Liver (tissue), 8 donors: ENCODE measurements at regions not wholly inside any gene's neighbourhood (a gene's known extent, or its start where the extent isn't known, plus 50 kb on each side); places are given as distances from the start of the nearest gene placed in this dataset.

ENCODE experiments used
- DNase-seq: peaks from one replicate; pipeline ENCODE4 v3.0.0-alpha.2; 2017; ENCODE audit warnings: low spot score
- H3K27ac ChIP-seq, 2 donors: one replicate each; pipeline ENCODE4 v1.7.0; 2013; ENCODE audit warnings: inconsistent platforms in 2 of 2, low read length in 2 of 2, control low read depth in 1 of 2, low read depth in 1 of 2, mild to moderate bottlenecking in 1 of 2
- H3K27me3 ChIP-seq, 4 donors: one replicate each; pipeline versions ENCODE4 v1.6.1 to v1.7.0; 2013; ENCODE audit warnings: low read length in 3 of 4, inconsistent platforms in 1 of 4, mild to moderate bottlenecking in 1 of 4, moderate library complexity in 1 of 4; ENCODE audit not compliant: control insufficient read depth in 4 of 4, insufficient read depth in 4 of 4
- H3K36me3 ChIP-seq, 4 donors: one replicate each; pipeline versions ENCODE4 v1.6.1 to v1.7.0; 2013; ENCODE audit warnings: low read length in 3 of 4, mild to moderate bottlenecking in 3 of 4, low read depth in 1 of 4, moderate library complexity in 1 of 4; ENCODE audit not compliant: control insufficient read depth in 4 of 4, insufficient read depth in 3 of 4
- H3K4me1 ChIP-seq, 4 donors: one replicate each; pipeline versions ENCODE4 v1.6.1 to v1.7.0; 2013; ENCODE audit warnings: low read length in 3 of 4, mild to moderate bottlenecking in 3 of 4, moderate library complexity in 1 of 4; ENCODE audit not compliant: control insufficient read depth in 4 of 4, insufficient read depth in 4 of 4
- H3K4me3 ChIP-seq, 3 donors: one replicate each; pipeline versions ENCODE4 v1.6.1 to v1.7.0; 2013; ENCODE audit warnings: low read length in 3 of 3, control low read depth in 1 of 3, low read depth in 1 of 3, mild to moderate bottlenecking in 1 of 3
- H3K9ac ChIP-seq, 2 donors: one replicate each; pipeline ENCODE4 v1.7.0; 2013; ENCODE audit warnings: low read length in 2 of 2, mild to moderate bottlenecking in 2 of 2, moderate library complexity in 2 of 2, control low read depth in 1 of 2, low read depth in 1 of 2
- H3K9me3 ChIP-seq, 4 donors: one replicate each; pipeline versions ENCODE4 v1.6.1 to v1.7.0; 2013; ENCODE audit warnings: low read length in 3 of 4; ENCODE audit not compliant: control insufficient read depth in 4 of 4
- ATF3 ChIP-seq: IDR thresholded peaks from 2 replicates; pipeline ENCODE4 v1.6.1; 2016; ENCODE audit warnings: antibody characterized with exemption
- CTCF ChIP-seq: fragments of 150-350 bp; IDR thresholded peaks from 2 replicates; pipeline ENCODE4 v1.5.1; 2017; ENCODE audit warnings: improper control_type of control experiment, low read depth, low read length; ENCODE audit not compliant: missing input control
- EGR1 ChIP-seq, 2 donors: IDR thresholded peaks; 2 replicates each; pipeline ENCODE4 v1.6.1; 2016 to 2018; ENCODE audit warnings: antibody characterized with exemption in 2 of 2, low read depth in 2 of 2
- FOXA1 ChIP-seq: IDR thresholded peaks from 2 replicates; pipeline ENCODE4 v1.6.1; 2016; ENCODE audit warnings: antibody characterized with exemption
- FOXA2 ChIP-seq: IDR thresholded peaks from 2 replicates; pipeline ENCODE4 v1.6.1; 2016; ENCODE audit warnings: antibody characterized with exemption
- GABPA ChIP-seq, 2 donors: IDR thresholded peaks in 1 of 2; conservative IDR thresholded peaks in 1 of 2; 2 replicates each; pipeline ENCODE4 v1.6.1; 2016; ENCODE audit warnings: antibody characterized with exemption in 2 of 2, mild to moderate bottlenecking in 1 of 2, moderate library complexity in 1 of 2
- HNF4A ChIP-seq, 2 donors: conservative IDR thresholded peaks; 2 replicates each; pipeline ENCODE4 v1.6.1; 2016; ENCODE audit warnings: antibody characterized with exemption in 2 of 2, mild to moderate bottlenecking in 2 of 2
- HNF4G ChIP-seq: IDR thresholded peaks from 2 replicates; pipeline ENCODE4 v1.6.1; 2016; ENCODE audit warnings: antibody characterized with exemption
- JUND ChIP-seq, 2 donors: IDR thresholded peaks; 2 replicates each; pipeline ENCODE4 v1.6.1; 2016; ENCODE audit warnings: antibody characterized with exemption in 2 of 2
- MAX ChIP-seq: IDR thresholded peaks from 2 replicates; pipeline ENCODE4 v1.6.1; 2016; ENCODE audit warnings: antibody characterized with exemption
- NR2F2 ChIP-seq: IDR thresholded peaks from 2 replicates; pipeline ENCODE4 v1.6.1; 2016; ENCODE audit warnings: antibody characterized with exemption
- RAD21 ChIP-seq, 2 donors: IDR thresholded peaks; 2 replicates each; pipeline ENCODE4 v1.6.1; 2016; ENCODE audit warnings: antibody characterized with exemption in 2 of 2, mild to moderate bottlenecking in 2 of 2
- REST ChIP-seq: IDR thresholded peaks from 2 replicates; pipeline ENCODE4 v1.6.1; 2016; ENCODE audit warnings: antibody characterized with exemption, mild to moderate bottlenecking
- RXRA ChIP-seq, 2 donors: IDR thresholded peaks; 2 replicates each; pipeline ENCODE4 v1.6.1; 2017 to 2018; ENCODE audit warnings: antibody characterized with exemption in 2 of 2, mild to moderate bottlenecking in 1 of 2
- SP1 ChIP-seq: IDR thresholded peaks from 2 replicates; pipeline ENCODE4 v1.6.1; 2018; ENCODE audit warnings: antibody characterized with exemption, mild to moderate bottlenecking
- TAF1 ChIP-seq: conservative IDR thresholded peaks from 2 replicates; pipeline ENCODE4 v1.6.1; 2016; ENCODE audit warnings: antibody characterized with exemption, mild to moderate bottlenecking
- YY1 ChIP-seq: IDR thresholded peaks from 2 replicates; pipeline ENCODE4 v1.6.1; 2016; ENCODE audit warnings: antibody characterized with exemption, mild to moderate bottlenecking
- ZBTB33 ChIP-seq: IDR thresholded peaks from 2 replicates; pipeline ENCODE4 v1.6.1; 2016; ENCODE audit warnings: antibody characterized with exemption
- WGBS: extraction: QIAGEN DNeasy Blood & Tissue Kit; methylation state at CpG from one replicate; pipeline ENCODE4 v1.1.7; 2013; 5-methylcytosine and 5-hydroxymethylcytosine counted together
- donor health status: healthy.
- donor health status: healthy.
- donor health status: healthy.
- donor health status: healthy.
- donor health status: healthy.

- TF ChIP-seq ZBTB33 (no peak), EGR1 (IDR thresholded peaks at IDR 0.05; ENCODE audit: low read depth in 2 of 2) (no peak)
These were observed 319.4 kb downstream of the TLR4 start (continued) for GRCh38 chr9:118023644-118024043.

- H3K4me1 ChIP-seq: no peaks in the 10 kb centered on the region
- no peak overlapping the region for H3K27ac ChIP-seq
- no peak overlapping the region for H3K9ac ChIP-seq
- no peak for DNase-seq
- no peaks in the 10 kb centered on the region for H3K27me3 ChIP-seq
- 92% methylated on average over 2 of the region's 2 CpGs for WGBS
- H3K9me3 ChIP-seq: no peaks in the 10 kb centered on the region
- no peaks in the 10 kb centered on the region for H3K36me3 ChIP-seq
- TF ChIP-seq CTCF (no peak), YY1 (no peak), SP1 (no peak)
- no peak overlapping the region for H3K4me3 ChIP-seq
These were observed 324.0 kb downstream of the TLR4 start for GRCh38 chr9:118028225-118028624.

GRCh38 chr9:118029425-118029824 is 325.2 kb downstream of the TLR4 start:
- H3K4me3 ChIP-seq: no peak overlapping the region
- H3K4me1 ChIP-seq: no peaks in the 10 kb centered on the region
- no peak overlapping the region for H3K9ac ChIP-seq
- no peaks in the 10 kb centered on the region for H3K27me3 ChIP-seq
- DNase-seq: no peak
- TF ChIP-seq CTCF (no peak), RXRA (IDR thresholded peaks at IDR 0.05) (no peak), GABPA (IDR thresholded peaks at IDR 0.05 in 1 of 2, conservative IDR thresholded peaks at IDR 0.05 in 1 of 2) (no peak), HNF4G (no peak), RAD21 (IDR thresholded peaks at IDR 0.05) (no peak), ATF3 (no peak), FOXA1 (no peak), TAF1 (no peak), ZBTB33 (no peak), EGR1 (IDR thresholded peaks at IDR 0.05; ENCODE audit: low read depth in 2 of 2) (no peak), SP1 (no peak), REST (no peak), MAX (no peak), NR2F2 (no peak), FOXA2 (no peak), YY1 (no peak), JUND (IDR thresholded peaks at IDR 0.05) (no peak), HNF4A (conservative IDR thresholded peaks at IDR 0.05) (no peak)
- H3K36me3 ChIP-seq: no peaks in the 10 kb centered on the region
- no peak overlapping the region for H3K27ac ChIP-seq
- H3K9me3 ChIP-seq: no peaks in the 10 kb centered on the region
